IMR-90 (cell line): ENCODE measurements at regions not wholly inside any gene's neighbourhood (a gene's known extent, or its start where the extent isn't known, plus 50 kb on each side); places are given as distances from the start of the nearest gene placed in this dataset.

ENCODE experiments used
- ATAC-seq: fragments of 200-7000 bp; cut with Tn5 transposase; 2 replicates; pipeline ENCODE4 v1.9.1; 2020; ENCODE audit warnings: low read depth, mild to moderate bottlenecking, moderate library complexity
- BruUV-seq: library from RNA; stranded (reverse); fragments of 400-500 nt; replicated peaks from 2 replicates; lab custom pipeline; 2021; lab: Mats Ljungman, UMichigan
- CTCF ChIA-PET: fragments of 300-600 bp; formaldehyde crosslinking; extraction: SDS; loops from one replicate; lab custom pipeline; 2021; ENCODE audit warnings: antibody characterized with exemption; lab: Yijun Ruan, JAX
- POLR2A ChIA-PET: fragments of 300-600 bp; sonication (Branson Sonifier 250); formaldehyde crosslinking; loops from one replicate; lab custom pipeline; 2022; ENCODE audit warnings: antibody characterized with exemption; ENCODE audit not compliant: unreplicated experiment; lab: Charles Lee
- DNase-seq: peaks from one replicate; pipeline ENCODE4 v3.0.0; 2013
- H2AFZ ChIP-seq: replicated peaks from 2 replicates; pipeline ENCODE3; 2013; ENCODE audit warnings: low read length, mild to moderate bottlenecking; ENCODE audit not compliant: poor library complexity
- H2AK5ac ChIP-seq: 2 replicates; pipeline ENCODE4 v1.6.1; 2013; ENCODE audit warnings: low read depth, low read length, inconsistent platforms
- H2AK9ac ChIP-seq: replicated peaks from 2 replicates; pipeline ENCODE3; 2013; ENCODE audit warnings: mild to moderate bottlenecking, low read depth, low read length, moderate library complexity; ENCODE audit not compliant: poor library complexity
- H2BK120ac ChIP-seq: 2 replicates; pipeline ENCODE4 v1.6.1; 2013; ENCODE audit warnings: low read depth, low read length, inconsistent platforms
- H2BK15ac ChIP-seq: 3 replicates; pipeline ENCODE4 v1.6.1; 2013; ENCODE audit warnings: low read depth, low read length, inconsistent platforms
- H2BK20ac ChIP-seq: 2 replicates; pipeline ENCODE4 v1.6.1; 2013; ENCODE audit warnings: low read depth, mild to moderate bottlenecking, inconsistent platforms, low read length, moderate library complexity
- H2BK5ac ChIP-seq: 2 replicates; pipeline ENCODE4 v1.6.1; 2013; ENCODE audit warnings: mild to moderate bottlenecking, low read depth, low read length, inconsistent platforms; ENCODE audit not compliant: poor library complexity, severe bottlenecking
- H3K14ac ChIP-seq: replicated peaks from 2 replicates; pipeline ENCODE4 v1.6.1; 2013; ENCODE audit warnings: low read depth, low read length, inconsistent platforms
- H3K18ac ChIP-seq: 2 replicates; pipeline ENCODE4 v1.6.1; 2013; ENCODE audit warnings: low read depth, low read length, control low read depth
- H3K23ac ChIP-seq: 2 replicates; pipeline ENCODE4 v1.6.1; 2013; ENCODE audit warnings: low read depth, low read length, inconsistent platforms
- H3K27ac ChIP-seq: 2 replicates; pipeline ENCODE4 v1.5.1; 2013; ENCODE audit warnings: mild to moderate bottlenecking, control low read depth, low read length; ENCODE audit not compliant: insufficient read depth
- H3K27me3 ChIP-seq: 2 replicates; pipeline ENCODE4 v1.6.1; 2013; ENCODE audit warnings: low read length; ENCODE audit not compliant: control insufficient read depth, insufficient read depth
- H3K36me3 ChIP-seq: 2 replicates; pipeline ENCODE4 v1.6.1; 2013; ENCODE audit warnings: low read length, mixed read lengths; ENCODE audit not compliant: control insufficient read depth, insufficient read depth
- H3K4ac ChIP-seq: 2 replicates; pipeline ENCODE4 v1.6.1; 2013; ENCODE audit warnings: low read depth, low read length, inconsistent platforms
- H3K4me1 ChIP-seq: 2 replicates; pipeline ENCODE4 v1.6.1; 2013; ENCODE audit warnings: low read length, mixed read lengths; ENCODE audit not compliant: control insufficient read depth, insufficient read depth
- H3K4me2 ChIP-seq: 2 replicates; pipeline ENCODE4 v1.6.1; 2013; ENCODE audit warnings: low read depth, mild to moderate bottlenecking, control low read depth, low read length, moderate library complexity
- H3K4me3 ChIP-seq: 2 replicates; pipeline ENCODE4 v1.5.1; 2013; ENCODE audit warnings: low read depth, mild to moderate bottlenecking, control low read depth, low read length, moderate library complexity; ENCODE audit not compliant: insufficient read depth
- H3K56ac ChIP-seq: 2 replicates; pipeline ENCODE4 v1.6.1; 2013; ENCODE audit warnings: low read length, inconsistent platforms; ENCODE audit not compliant: insufficient read depth; ENCODE audit errors: extremely low read depth
- H3K79me1 ChIP-seq, 2 experiments: 2 replicates each; pipeline ENCODE4 v1.6.1; 2013; ENCODE audit warnings: low read length in 2 of 2, inconsistent platforms in 1 of 2, low read depth in 1 of 2
- H3K9ac ChIP-seq: 2 replicates; pipeline ENCODE4 v1.6.1; 2013; ENCODE audit warnings: low read depth, low read length, control low read depth
- H3K9me1 ChIP-seq: 2 replicates; pipeline ENCODE4 v1.6.1; 2013; ENCODE audit warnings: low read length, inconsistent platforms; ENCODE audit not compliant: insufficient read depth
- H3K9me3 ChIP-seq: 2 replicates; pipeline ENCODE4 v1.6.1; 2013; ENCODE audit warnings: low read length; ENCODE audit not compliant: control insufficient read depth, insufficient read depth
- H4K20me1 ChIP-seq: 2 replicates; pipeline ENCODE4 v1.6.1; 2013; ENCODE audit warnings: low read length, inconsistent platforms; ENCODE audit not compliant: insufficient read depth
- H4K5ac ChIP-seq: 2 replicates; pipeline ENCODE4 v1.6.1; 2013; ENCODE audit warnings: mild to moderate bottlenecking, low read depth, low read length, control low read depth
- H4K8ac ChIP-seq, 2 experiments: 2 replicates each; pipeline ENCODE4 v1.6.1; 2013; ENCODE audit warnings: low read depth in 2 of 2, low read length in 2 of 2, control low read depth in 1 of 2, inconsistent platforms in 1 of 2
- H4K91ac ChIP-seq: 2 replicates; pipeline ENCODE4 v1.6.1; 2013; ENCODE audit warnings: low read depth, low read length, inconsistent platforms; ENCODE audit not compliant: insufficient read depth
- BHLHE40 ChIP-seq: fragments of 150-350 bp; IDR thresholded peaks from 2 replicates; pipeline ENCODE4 v1.6.1; 2016; ENCODE audit warnings: mild to moderate bottlenecking, low read depth, low read length
- CTCF ChIP-seq: conservative IDR thresholded peaks from 2 replicates; pipeline ENCODE4 v1.5.1; 2012; ENCODE audit warnings: mild to moderate bottlenecking, low read depth, low read length, improper control_type of control experiment
- ELK1 ChIP-seq: fragments of 150-350 bp; IDR thresholded peaks from 2 replicates; pipeline ENCODE4 v1.6.1; 2016; ENCODE audit warnings: low read depth, mild to moderate bottlenecking, low read length, moderate library complexity, borderline replicate concordance
- MAFK ChIP-seq: IDR thresholded peaks from 2 replicates; pipeline ENCODE4 v1.6.1; 2012; ENCODE audit warnings: low read depth, low read length, improper control_type of control experiment
- NFE2L2 ChIP-seq: fragments of 150-350 bp; IDR thresholded peaks from 2 replicates; pipeline ENCODE4 v1.6.1; 2016; ENCODE audit warnings: low read depth, mild to moderate bottlenecking, low read length
- RCOR1 ChIP-seq: IDR thresholded peaks from 2 replicates; pipeline ENCODE4 v1.6.1; 2012; ENCODE audit warnings: mild to moderate bottlenecking, low read length, improper control_type of control experiment; ENCODE audit not compliant: insufficient replicate concordance
- WGBS, 2 experiments: methylation state at CpG; one replicate each; pipeline versions ENCODE4 v1.1.5 to v1.1.7; 2013; ENCODE audit warnings: missing lambda C conversion rate in 2 of 2; ENCODE audit not compliant: insufficient read length in 1 of 2; ENCODE audit errors: extremely low coverage in 2 of 2; 5-methylcytosine and 5-hydroxymethylcytosine counted together
- dilution Hi-C: fragments of 300-500 bp; cut with HindIII; formaldehyde crosslinking; loops from one replicate; pipeline ENCODE4 v1.14.3; 2018; ENCODE audit warnings: low sequenced_read_pairs; ENCODE audit not compliant: unreplicated experiment
- in situ Hi-C: fragments of 300-500 bp; cut with MboI; formaldehyde crosslinking; loops from 3 replicates; pipeline ENCODE4 v1.14.3; 2019; ENCODE audit warnings: low sequenced_read_pairs, inconsistent platforms, mixed read lengths
- intact Hi-C: fragments of 100-400 bp; cut with micrococcal nuclease; formaldehyde crosslinking; loops from 2 replicates; pipeline ENCODE4 v1.10.0; 2022

- no peak overlapping the region for H2AFZ ChIP-seq
- TF ChIP-seq CTCF (no peak), RCOR1 (no peak), MAFK (no peak), ELK1 (no peak), BHLHE40 (no peak), NFE2L2 (no peak)
- H3K4ac ChIP-seq, result no peak overlapping the region
- DNase-seq (no peak), ATAC-seq (no peak)
- no peak overlapping the region for H4K91ac ChIP-seq
- no peaks in the 10 kb centered on the region for H3K36me3 ChIP-seq
- no CpG with 5 or more reads among the region's 6 CpGs for WGBS, 2 experiments
- H2AK5ac ChIP-seq, result no peak overlapping the region
- dilution Hi-C loops, result no loop called here
- H3K9me1 ChIP-seq, result no peaks in the 10 kb centered on the region
- H3K79me1 ChIP-seq, result no peaks in the 10 kb centered on the region
- no peak overlapping the region for H3K27ac ChIP-seq
- no peak overlapping the region for H3K23ac ChIP-seq
- intact Hi-C loops, result no loop called here
- H3K9ac ChIP-seq, result no peak overlapping the region
- no peak overlapping the region for H3K4me2 ChIP-seq
- no peak overlapping the region for H4K5ac ChIP-seq
- H3K4me3 ChIP-seq, result no peak overlapping the region
- H4K8ac ChIP-seq, result no peak overlapping the region
- H2BK15ac ChIP-seq, result no peak overlapping the region
- BruUV-seq, result no TSS peak
- no peak overlapping the region for H2BK120ac ChIP-seq
- H3K14ac ChIP-seq, result no peak overlapping the region
- CTCF ChIA-PET, result no interaction called here
- H3K18ac ChIP-seq, result no peak overlapping the region
- H2BK5ac ChIP-seq, result no peak overlapping the region
- no peak overlapping the region for H3K56ac ChIP-seq
- peaks cover 4% of the 10 kb centered on the region; the same call in 1 of the 2 replicates for H3K27me3 ChIP-seq
- H4K20me1 ChIP-seq, result no peaks in the 10 kb centered on the region
- H3K4me1 ChIP-seq, result peaks cover 5% of the 10 kb centered on the region
- in situ Hi-C loops, result no loop called here
- H2AK9ac ChIP-seq, result no peak overlapping the region
- H2BK20ac ChIP-seq, result no peak overlapping the region
- no peaks in the 10 kb centered on the region for H3K9me3 ChIP-seq
- POLR2A ChIA-PET, result no interaction called here
Measured at GRCh38 chr7:33711231-33712019, 193.9 kb upstream of the BMPER start.
